HepG2 (cell line): ENCODE measurements at regions not wholly inside any gene's neighbourhood (a gene's known extent, or its start where the extent isn't known, plus 50 kb on each side); places are given as distances from the start of the nearest gene placed in this dataset.

Experiments used
- ATF6 ChIP-seq: sonication (generic); formaldehyde crosslinking; conservative IDR thresholded peaks from 2 replicates; pipeline ENCODE4 v1.4.0; 2020; ENCODE audit warnings: missing genetic modification reagents
- BHLHE40 ChIP-seq: IDR thresholded peaks from 2 replicates; pipeline ENCODE4 v1.6.1; 2011; ENCODE audit warnings: low read length, improper control_type of control experiment
- FOSL2 ChIP-seq: sonication (generic); formaldehyde crosslinking; IDR thresholded peaks from 2 replicates; pipeline ENCODE4 v1.4.0; 2020; ENCODE audit warnings: missing genetic modification reagents
- GPN1 ChIP-seq: sonication (generic); formaldehyde crosslinking; IDR thresholded peaks from 2 replicates; pipeline ENCODE4 v1.5.1; 2020; ENCODE audit warnings: missing genetic modification reagents, borderline replicate concordance
- MTERF4 ChIP-seq: sonication (generic); formaldehyde crosslinking; IDR thresholded peaks from 2 replicates; pipeline ENCODE4 v1.8.0; 2023; ENCODE audit warnings: mild to moderate bottlenecking, missing genetic modification reagents
- MXD1 ChIP-seq: sonication (generic); formaldehyde crosslinking; IDR thresholded peaks from 2 replicates; pipeline ENCODE4 v1.4.0; 2020; ENCODE audit warnings: mild to moderate bottlenecking, missing genetic modification reagents
- NR2F6 ChIP-seq, 2 experiments: IDR thresholded peaks; 2 replicates each; pipeline ENCODE4 v1.6.1; 2016; ENCODE audit warnings: antibody characterized with exemption in 1 of 2, mild to moderate bottlenecking in 1 of 2
- POGZ ChIP-seq: sonication (generic); formaldehyde crosslinking; IDR thresholded peaks from 2 replicates; pipeline ENCODE4 v1.4.0; 2020; ENCODE audit warnings: mild to moderate bottlenecking, missing genetic modification reagents
- RAD51 ChIP-seq: fragments of 450-650 bp; IDR thresholded peaks from 2 replicates; pipeline ENCODE4 v1.6.1; 2016; ENCODE audit warnings: borderline replicate concordance
- SAP130 ChIP-seq: IDR thresholded peaks from 2 replicates; pipeline ENCODE4 v1.6.1; 2016; ENCODE audit warnings: low read depth
- SP1 ChIP-seq, 2 experiments: fragments of 450-650 bp in 1 of 2; sonication (generic) in 1 of 2; formaldehyde crosslinking in 1 of 2; IDR thresholded peaks; 2 replicates each; pipeline versions ENCODE4 v1.4.0 to v1.6.1; 2016 to 2020; ENCODE audit warnings: missing genetic modification reagents in 1 of 2
- SRSF1 ChIP-seq: fragments of 200-400 bp; formaldehyde crosslinking; optimal IDR thresholded peaks from 2 replicates; pipeline ENCODE3; 2017; ENCODE audit warnings: mild to moderate bottlenecking, low read depth, low read length, moderate library complexity
- ZBTB7B ChIP-seq: sonication (generic); formaldehyde crosslinking; IDR thresholded peaks from 2 replicates; pipeline ENCODE4 v1.4.0; 2020; ENCODE audit warnings: missing genetic modification reagents
- ZNF264 ChIP-seq: sonication (generic); formaldehyde crosslinking; IDR thresholded peaks from 2 replicates; pipeline ENCODE4 v1.4.0; 2020; ENCODE audit warnings: missing genetic modification reagents
- ZNF326 ChIP-seq: sonication (generic); formaldehyde crosslinking; IDR thresholded peaks from 2 replicates; pipeline ENCODE4 v1.4.0; 2020; ENCODE audit warnings: missing genetic modification reagents, borderline replicate concordance
- ZNF331 ChIP-seq: sonication (generic); formaldehyde crosslinking; IDR thresholded peaks from 2 replicates; pipeline ENCODE4 v1.4.0; 2020; ENCODE audit warnings: missing genetic modification reagents
- ZNF354B ChIP-seq: sonication (generic); formaldehyde crosslinking; IDR thresholded peaks from 2 replicates; pipeline ENCODE4 v1.8.0; 2022; ENCODE audit warnings: mild to moderate bottlenecking, missing genetic modification reagents
- ZNF407 ChIP-seq: sonication (generic); formaldehyde crosslinking; IDR thresholded peaks from one replicate; pipeline ENCODE4 v1.5.1; 2020; ENCODE audit warnings: mild to moderate bottlenecking, missing genetic modification reagents; ENCODE audit errors: not compliant biosample characterization
- ZNF543 ChIP-seq: sonication (generic); formaldehyde crosslinking; IDR thresholded peaks from 2 replicates; pipeline ENCODE4 v1.4.0; 2020; ENCODE audit warnings: mild to moderate bottlenecking, missing genetic modification reagents
- ZNF75D ChIP-seq: sonication (generic); formaldehyde crosslinking; IDR thresholded peaks from 2 replicates; pipeline ENCODE4 v1.8.1; 2023; ENCODE audit warnings: missing genetic modification reagents, mild to moderate bottlenecking, borderline replicate concordance

- TF ChIP-seq GPN1 (no peak), NR2F6 (IDR thresholded peaks at IDR 0.05) (no peak), NR2F6 (CRISPR knock-in tag; IDR thresholded peaks at IDR 0.05) (peak; percentile 45; the same call in 1 of the 2 replicates), ZNF407 (no peak), ZNF264 (no peak), MTERF4 (CRISPR knock-in tag) (no peak; the same call in 1 of the 2 replicates), SP1 (IDR thresholded peaks at IDR 0.05) (no peak), SP1 (CRISPR knock-in tag; IDR thresholded peaks at IDR 0.05) (no peak), ZBTB7B (CRISPR knock-in tag) (peak; percentile 40; the same call in 1 of the 2 replicates), POGZ (CRISPR knock-in tag) (no peak), FOSL2 (CRISPR knock-in tag) (peak; percentile 90), ZNF354B (CRISPR knock-in tag) (no peak), SRSF1 (no peak), SAP130 (peak; percentile 62; the same call in 1 of the 2 replicates), ZNF75D (no peak), ATF6 (CRISPR knock-in tag) (no peak), BHLHE40 (0 out of 2 replicates have a peak, but pooled peaks have one; percentile 35), MXD1 (CRISPR knock-in tag) (0 out of 2 replicates have a peak, but pooled peaks have one; percentile 46), ZNF543 (CRISPR knock-in tag) (no peak), ZNF331 (CRISPR knock-in tag) (0 out of 2 replicates have a peak, but pooled peaks have one; percentile 26), ZNF326 (no peak), RAD51 (no peak)
These were observed 71.0 kb downstream of the SIK1 start (continued) for GRCh38 chr21:43355925-43356289.
